ENCODE measurements at regions not wholly inside any gene's neighbourhood (a gene's known extent, or its start where the extent isn't known, plus 50 kb on each side); places are given as distances from the start of the nearest gene placed in this dataset.
"Not testable (repeated sequence)": the region's sequence is repeated elsewhere in the genome, so short reads cannot be mapped to it uniquely, and the experiment has no call there.

- DNase-seq, result no peak
These were observed 1276.6 kb upstream of the FLRT2 start for GRCh38 chr14:84253326-84253725.

DNA sequence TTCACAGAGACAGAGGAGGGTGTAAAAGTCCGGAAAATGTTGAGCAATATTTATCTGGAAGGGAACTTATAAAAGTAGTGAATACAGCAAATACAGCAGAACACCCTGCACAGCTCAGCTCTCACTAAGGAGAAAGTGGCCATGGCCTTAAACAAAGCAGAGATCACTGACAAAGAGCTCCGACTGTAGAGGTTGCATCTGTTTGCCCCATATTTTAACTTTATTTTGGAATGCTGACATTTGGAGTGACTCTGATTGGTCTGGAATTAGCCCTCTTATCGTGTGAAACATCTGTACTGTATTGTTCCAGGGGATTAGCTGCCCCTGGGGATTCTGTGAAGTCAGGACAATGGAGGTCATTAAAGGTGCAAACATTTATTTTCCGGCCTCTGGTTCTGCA lies 1275.7 kb upstream of the FLRT2 start:
- DNase-seq, result no peak

- no peak for DNase-seq
These were observed 1267.0 kb upstream of the FLRT2 start for GRCh38 chr14:84262932-84263331.

- no peak for DNase-seq
These were observed 1257.6 kb upstream of the FLRT2 start for GRCh38 chr14:84272290-84272721.

DNA sequence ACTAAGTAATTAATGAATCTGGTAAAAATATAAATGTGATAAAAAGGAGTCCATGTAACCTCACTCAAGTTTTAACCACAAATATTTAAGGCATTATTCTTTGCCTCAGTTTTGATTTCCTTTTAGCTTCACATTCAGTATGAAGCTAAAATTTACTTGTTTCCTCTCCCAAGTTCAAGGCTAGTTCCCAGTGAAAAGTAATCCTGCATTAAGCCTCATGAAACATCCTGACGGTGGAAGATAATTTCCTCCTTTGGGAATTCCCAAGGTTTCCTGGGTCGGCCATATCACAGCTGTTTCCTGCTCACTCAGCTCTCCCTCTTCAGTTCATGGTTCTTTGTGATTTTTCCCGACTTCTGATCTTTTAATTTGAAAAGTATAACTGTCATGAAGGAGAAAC lies 1256.8 kb upstream of the FLRT2 start:
- DNase-seq, result no peak

- no peak for DNase-seq
These were observed 1247.3 kb upstream of the FLRT2 start for GRCh38 chr14:84282618-84283017.

GRCh38 chr14:84288781-84289180 lies 1241.2 kb upstream of the FLRT2 start:
- DNase-seq, result no peak

GRCh38 chr14:84298663-84299195 lies 1231.2 kb upstream of the FLRT2 start:
- DNase-seq, result no peak

GRCh38 chr14:84303140-84303539 lies 1226.8 kb upstream of the FLRT2 start:
- no peak for DNase-seq

- DNase-seq, result no peak
These were observed 1217.4 kb upstream of the FLRT2 start for GRCh38 chr14:84312551-84312950.

DNA sequence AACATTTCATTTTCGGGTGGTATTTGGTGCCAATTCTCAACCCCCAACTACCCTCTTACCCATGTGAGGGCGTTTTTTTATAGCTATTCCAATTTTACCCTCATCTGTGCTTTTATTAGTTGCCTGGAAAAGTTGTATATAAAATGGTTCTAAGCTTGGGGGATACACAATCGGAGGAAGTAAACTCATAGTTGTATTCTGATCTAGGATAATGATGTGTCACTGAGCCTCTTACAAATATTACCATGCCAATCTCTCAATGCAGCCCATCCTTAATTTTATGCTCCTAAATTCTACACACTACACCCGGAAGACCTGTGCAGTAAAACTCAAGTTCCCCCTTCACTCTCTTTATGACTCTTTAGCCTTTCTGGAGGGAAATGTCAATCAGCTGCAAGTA lies 1206.5 kb upstream of the FLRT2 start:
- no peak for DNase-seq

- DNase-seq, result no peak
These were observed 1206.0 kb upstream of the FLRT2 start for GRCh38 chr14:84323978-84324377.

- DNase-seq, result no peak
These were observed 1193.5 kb upstream of the FLRT2 start for GRCh38 chr14:84336433-84336832.

- DNase-seq, result no peak
These were observed 1189.0 kb upstream of the FLRT2 start for GRCh38 chr14:84340938-84341337.

DNA sequence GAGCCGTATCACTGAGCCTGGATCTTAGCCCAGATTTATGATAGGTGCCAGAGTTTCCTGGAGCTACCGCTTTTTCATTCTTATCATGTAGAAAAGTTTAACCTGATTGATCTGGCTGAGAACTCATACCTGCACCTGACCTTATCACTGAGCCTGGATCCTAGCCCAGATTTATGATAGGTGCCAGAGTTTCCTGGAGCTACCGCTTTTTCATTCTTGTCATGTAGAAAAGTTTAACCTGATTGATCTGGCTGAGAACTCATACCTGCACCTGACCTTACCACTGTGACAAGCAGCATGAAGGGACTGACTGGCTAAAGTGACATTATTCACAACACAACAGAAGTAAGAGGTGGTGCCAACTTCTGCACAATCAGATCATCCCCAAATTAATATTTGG lies 1188.1 kb upstream of the FLRT2 start:
- DNase-seq, result not testable (repeated sequence)

DNA sequence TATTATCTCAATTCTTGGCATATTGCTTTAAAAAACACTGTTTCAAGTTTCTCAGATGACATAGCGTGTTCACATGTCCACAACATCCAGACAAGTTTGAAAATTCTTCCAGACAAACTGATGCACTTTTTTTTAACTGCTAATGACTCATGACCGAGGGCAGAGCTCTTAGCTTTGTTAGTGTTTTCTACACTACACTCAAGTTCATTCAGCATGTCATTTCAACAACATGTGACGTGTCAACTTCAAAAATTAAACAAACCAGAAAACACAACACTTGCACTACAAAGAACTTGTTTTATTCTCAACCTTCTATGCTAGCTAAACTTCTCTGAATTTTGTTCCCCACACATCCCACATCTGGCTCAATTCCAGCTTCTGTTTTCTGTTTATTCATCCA lies 1186.3 kb upstream of the FLRT2 start:
- no peak for DNase-seq

- no peak for DNase-seq
These were observed 1178.3 kb upstream of the FLRT2 start for GRCh38 chr14:84351646-84352045.

DNA sequence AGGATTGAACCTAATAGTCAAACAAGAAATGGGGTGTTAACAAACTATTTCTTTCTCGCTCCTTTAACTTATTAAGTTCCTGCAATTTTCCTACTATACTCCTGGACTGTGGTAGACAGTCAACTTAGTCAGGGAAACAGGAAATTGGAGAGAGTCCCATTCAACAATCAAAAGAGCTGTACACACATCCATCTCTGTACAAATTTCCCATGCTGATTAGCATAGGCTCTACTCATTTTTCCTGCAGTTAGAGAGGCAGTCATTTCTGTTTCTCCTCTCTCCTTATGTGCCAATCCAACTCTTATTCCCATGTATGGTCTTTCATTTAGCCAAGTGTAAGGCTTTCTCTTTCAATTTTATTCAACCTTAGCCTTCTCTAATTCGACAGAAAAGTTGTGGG lies 1168.5 kb upstream of the FLRT2 start:
- no peak for DNase-seq

DNA sequence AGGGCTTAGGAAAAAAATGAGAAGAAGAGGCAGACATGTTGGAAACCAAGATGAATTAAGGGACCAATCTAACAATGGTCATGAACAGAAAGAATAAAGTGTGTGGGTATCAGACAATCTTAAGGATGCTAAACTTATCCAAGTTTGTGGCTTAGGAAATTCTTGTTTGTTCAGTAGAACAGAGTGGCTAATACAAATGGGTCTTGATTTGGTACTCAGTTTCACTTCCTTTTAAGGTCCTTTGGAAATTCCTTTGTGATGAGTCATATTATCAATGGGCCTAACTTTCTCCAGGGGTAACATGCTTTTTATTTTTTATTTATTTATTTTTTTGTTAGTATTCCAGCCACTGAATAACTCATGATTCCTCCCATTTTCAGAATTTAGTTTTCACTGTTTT lies 1154.7 kb upstream of the FLRT2 start:
- no peak for DNase-seq

GRCh38 chr14:84390010-84390409 lies 1139.9 kb upstream of the FLRT2 start:
- DNase-seq, result no peak

DNA sequence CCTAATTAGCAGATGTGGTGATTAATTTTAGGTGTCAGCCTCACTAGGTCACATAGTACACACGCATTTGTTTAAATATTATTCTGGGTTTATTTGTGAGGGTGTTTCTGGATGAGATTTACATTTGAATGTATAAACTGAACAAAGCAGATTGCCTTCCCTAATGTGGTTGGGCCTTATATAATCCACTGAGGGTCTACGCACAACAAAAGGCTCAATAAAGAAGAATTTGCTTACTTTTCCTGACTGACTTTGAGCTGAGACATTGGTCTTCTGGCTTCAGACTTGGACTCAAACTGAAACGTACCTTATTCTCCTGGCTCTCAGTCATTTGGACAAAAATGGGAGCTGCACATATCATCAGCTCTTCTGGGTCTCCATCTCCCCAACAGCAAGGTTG lies 1132.3 kb upstream of the FLRT2 start:
- DNase-seq, result no peak

GRCh38 chr14:84399296-84399910 lies 1130.5 kb upstream of the FLRT2 start:
- DNase-seq, result no peak

DNA sequence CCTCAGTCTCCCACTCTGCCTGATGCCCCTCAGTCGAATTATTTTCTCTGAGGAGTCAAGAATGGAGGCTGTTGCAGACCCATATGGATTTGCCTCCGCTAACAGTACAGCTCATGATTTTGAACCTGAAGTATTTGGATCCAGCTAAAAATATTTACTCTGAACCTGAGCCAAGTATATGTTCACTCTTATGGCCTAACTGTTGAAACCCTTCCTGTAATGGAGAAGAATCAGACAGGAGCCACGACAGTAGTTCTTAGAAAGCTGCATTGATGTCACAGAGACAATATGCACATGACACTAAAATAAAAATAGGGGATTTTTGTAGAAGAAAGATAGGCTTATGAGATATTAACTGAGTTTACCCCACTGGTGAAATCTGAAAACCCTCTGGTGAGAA lies 1128.3 kb upstream of the FLRT2 start:
- no peak for DNase-seq

GRCh38 chr14:84403585-84403984 lies 1126.4 kb upstream of the FLRT2 start:
- no peak for DNase-seq

DNA sequence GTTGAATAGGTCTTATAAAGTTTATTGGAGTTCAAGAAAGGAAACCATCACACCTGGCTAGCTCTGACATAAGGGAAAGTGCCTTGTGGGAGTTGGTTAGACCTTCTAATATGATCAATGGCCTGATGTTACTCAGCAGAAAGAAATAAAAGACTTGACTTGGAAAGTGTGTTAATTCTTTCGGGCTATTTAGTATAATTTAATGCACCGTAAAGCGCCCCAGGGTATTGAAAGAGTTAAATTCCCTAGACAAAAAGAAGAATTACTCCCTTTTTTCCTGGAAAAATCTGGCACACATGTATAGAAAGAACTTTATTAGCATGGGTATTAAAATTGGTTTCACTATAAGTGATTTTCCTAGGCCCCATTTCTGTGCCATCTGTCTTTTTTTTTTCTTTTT lies 1125.7 kb upstream of the FLRT2 start:
- no peak for DNase-seq

Data from inflammatory macrophage (primary cell).